MM.1S (cell line): ENCODE measurements at regions not wholly inside any gene's neighbourhood (a gene's known extent, or its start where the extent isn't known, plus 50 kb on each side); places are given as distances from the start of the nearest gene placed in this dataset.

Experiments used
- DNase-seq: peaks from one replicate; pipeline ENCODE4 v3.0.0-alpha.2; 2015
- H2AFZ ChIP-seq: fragments of 300-600 bp; sonication (generic); 2 replicates; pipeline ENCODE4 v1.6.0; 2016; ENCODE audit warnings: antibody characterized with exemption, low read length
- H3F3A ChIP-seq: fragments of 300-600 bp; sonication (generic); 2 replicates; pipeline ENCODE4 v1.6.1; 2016; ENCODE audit warnings: mild to moderate bottlenecking, antibody characterized with exemption, low read length, moderate library complexity, mixed read lengths; ENCODE audit not compliant: insufficient read depth
- H3K27ac ChIP-seq: fragments of 300-600 bp; sonication (generic); 2 replicates; pipeline ENCODE4 v1.5.1; 2016; ENCODE audit warnings: mild to moderate bottlenecking, low read length
- H3K27me3 ChIP-seq: fragments of 300-600 bp; sonication (generic); replicated peaks from 2 replicates; pipeline ENCODE4 v1.6.0; 2016; ENCODE audit warnings: low read length; ENCODE audit not compliant: insufficient read depth
- H3K36me3 ChIP-seq: fragments of 300-600 bp; sonication (generic); replicated peaks from 2 replicates; pipeline ENCODE4 v1.6.1; 2016; ENCODE audit warnings: mild to moderate bottlenecking, low read length, mixed read lengths; ENCODE audit not compliant: insufficient read depth
- H3K4me1 ChIP-seq: fragments of 300-600 bp; sonication (generic); 2 replicates; pipeline ENCODE4 v1.6.1; 2016; ENCODE audit warnings: low read length, mixed read lengths
- H3K4me2 ChIP-seq: fragments of 300-600 bp; sonication (generic); 2 replicates; pipeline ENCODE4 v1.6.0; 2016; ENCODE audit warnings: low read depth, low read length
- H3K4me3 ChIP-seq: fragments of 300-600 bp; sonication (generic); 2 replicates; pipeline ENCODE4 v1.5.1; 2016; ENCODE audit warnings: low read length, mixed read lengths
- H3K79me2 ChIP-seq: fragments of 300-600 bp; sonication (generic); 2 replicates; pipeline ENCODE4 v1.6.1; 2016; ENCODE audit warnings: mixed run types, low read length, mixed read lengths
- H3K9ac ChIP-seq: fragments of 300-600 bp; sonication (generic); 2 replicates; pipeline ENCODE4 v1.6.1; 2016; ENCODE audit warnings: low read length, mixed read lengths
- H3K9me2 ChIP-seq: fragments of 300-600 bp; sonication (generic); replicated peaks from 2 replicates; pipeline ENCODE4 v1.6.1; 2016; ENCODE audit warnings: mild to moderate bottlenecking, low read length, mixed read lengths; ENCODE audit not compliant: insufficient read depth
- H3K9me3 ChIP-seq: fragments of 300-600 bp; sonication (generic); replicated peaks from 2 replicates; pipeline ENCODE4 v1.6.1; 2016; ENCODE audit warnings: mild to moderate bottlenecking, low read length, mixed read lengths; ENCODE audit not compliant: insufficient read depth
- H4K20me1 ChIP-seq: fragments of 300-600 bp; sonication (generic); 2 replicates; pipeline ENCODE4 v1.6.1; 2016; ENCODE audit warnings: mild to moderate bottlenecking, low read length, moderate library complexity, mixed read lengths; ENCODE audit not compliant: insufficient read depth
- CTCF ChIP-seq: fragments of 300-600 bp; sonication (generic); IDR thresholded peaks from 2 replicates; pipeline ENCODE4 v1.5.1; 2016; ENCODE audit warnings: antibody characterized with exemption, low read length, mixed read lengths
- EZH2 ChIP-seq: fragments of 300-600 bp; sonication (generic); optimal IDR thresholded peaks from 2 replicates; pipeline ENCODE3; 2017; ENCODE audit warnings: low read depth, mild to moderate bottlenecking, antibody characterized with exemption, low read length, mixed read lengths
- EZH2phosphoT487 ChIP-seq: fragments of 300-600 bp; sonication (generic); IDR thresholded peaks from 2 replicates; pipeline ENCODE4 v1.6.1; 2018; ENCODE audit warnings: antibody characterized with exemption, low read length

- DNase-seq = no peak
- H3K79me2 ChIP-seq = no peaks in the 10 kb centered on the region
- H3K9ac ChIP-seq = no peak overlapping the region
- no peak overlapping the region for H3K4me2 ChIP-seq
- H3F3A ChIP-seq = no peaks in the 10 kb centered on the region
- H3K36me3 ChIP-seq = no peaks in the 10 kb centered on the region
- TF ChIP-seq CTCF (no peak), EZH2 (no peak), EZH2phosphoT487 (no peak)
- no peaks in the 10 kb centered on the region for H4K20me1 ChIP-seq
- H3K4me3 ChIP-seq = no peak overlapping the region
- H3K9me2 ChIP-seq = no peaks in the 10 kb centered on the region
- H3K27ac ChIP-seq = no peak overlapping the region
- H3K9me3 ChIP-seq = no peaks in the 10 kb centered on the region
- H2AFZ ChIP-seq = no peak overlapping the region
- no peaks in the 10 kb centered on the region for H3K4me1 ChIP-seq
- H3K27me3 ChIP-seq = no peaks in the 10 kb centered on the region
These were observed 615.8 kb downstream of the SNAPC1 start for GRCh38 chr14:62378057-62378456.

- Histone ChIP-seq H4K20me1 (no peaks in the 10 kb centered on the region), H3K27me3 (no peaks in the 10 kb centered on the region), H3K79me2 (no peaks in the 10 kb centered on the region)
These were observed 619.3 kb downstream of the SNAPC1 start for GRCh38 chr14:62381311-62382070.

GRCh38 chr14:62409169-62409568 is 636.1 kb downstream of the KCNH5 start:
- no peaks in the 10 kb centered on the region for H3F3A ChIP-seq
- H3K9me2 ChIP-seq = no peaks in the 10 kb centered on the region
- H3K4me2 ChIP-seq = no peak overlapping the region
- no peaks in the 10 kb centered on the region for H3K4me1 ChIP-seq
- H3K36me3 ChIP-seq = no peaks in the 10 kb centered on the region
- H3K79me2 ChIP-seq = no peaks in the 10 kb centered on the region
- no peaks in the 10 kb centered on the region for H4K20me1 ChIP-seq
- DNase-seq = no peak
- H3K4me3 ChIP-seq = no peak overlapping the region
- H3K27ac ChIP-seq = no peak overlapping the region
- TF ChIP-seq CTCF = no peak
- TF ChIP-seq EZH2phosphoT487 = no peak
- no peak for TF ChIP-seq EZH2
- H3K9ac ChIP-seq = no peak overlapping the region
- no peaks in the 10 kb centered on the region for H3K27me3 ChIP-seq
- H3K9me3 ChIP-seq = no peaks in the 10 kb centered on the region
- no peak overlapping the region for H2AFZ ChIP-seq

More at GRCh38 chr14:62381311-62382070, 619.3 kb downstream of the SNAPC1 start:
- Histone ChIP-seq H3K4me1 (no peaks in the 10 kb centered on the region), H3K9me2 (no peaks in the 10 kb centered on the region), H3K9me3 (no peaks in the 10 kb centered on the region), H3K36me3 (no peaks in the 10 kb centered on the region), H3K27ac (no peak overlapping the region), H3K9ac (no peak overlapping the region), H2AFZ (no peak overlapping the region), H3F3A (no peaks in the 10 kb centered on the region), H3K4me2 (no peak overlapping the region), H3K4me3 (no peak overlapping the region)
- no peak for DNase-seq
- TF ChIP-seq EZH2phosphoT487 (no peak), EZH2 (no peak), CTCF (no peak)
